Neural cell (in vitro differentiated cells): ENCODE measurements at regions not wholly inside any gene's neighbourhood (a gene's known extent, or its start where the extent isn't known, plus 50 kb on each side); places are given as distances from the start of the nearest gene placed in this dataset.

Experiments used
- H2AFZ ChIP-seq: fragments of 200-600, 300-800 bp; sonication (generic), shearing (Covaris generic); 2 replicates; pipeline ENCODE4 v1.6.0; 2014; ENCODE audit warnings: low read depth, mild to moderate bottlenecking, antibody characterized with exemption, low read length, moderate library complexity
- H3F3A ChIP-seq: fragments of 200-600 bp; shearing (Covaris generic); 2 replicates; pipeline ENCODE4 v1.6.1; 2016; ENCODE audit warnings: mild to moderate bottlenecking, moderate library complexity, mixed read lengths, antibody characterized with exemption, low read length; ENCODE audit not compliant: insufficient read depth, poor library complexity, severe bottlenecking
- H3K27ac ChIP-seq: fragments of 200-600, 300-800 bp; sonication (generic), shearing (Covaris generic); 2 replicates; pipeline ENCODE4 v1.5.1; 2014; ENCODE audit warnings: mild to moderate bottlenecking, low read length, moderate library complexity
- H3K27me3 ChIP-seq: fragments of 300-800, 200-600 bp; sonication (generic), shearing (Covaris generic); 2 replicates; pipeline ENCODE4 v1.6.0; 2014; ENCODE audit warnings: mild to moderate bottlenecking, low read depth, low read length, moderate library complexity; ENCODE audit not compliant: insufficient read depth
- H3K36me3 ChIP-seq: fragments of 300-800, 200-600 bp; sonication (generic), shearing (Covaris generic); 2 replicates; pipeline ENCODE4 v1.5.1; 2014; ENCODE audit warnings: mild to moderate bottlenecking, antibody characterized with exemption, low read length, moderate library complexity; ENCODE audit not compliant: insufficient read depth
- H3K4me2 ChIP-seq: fragments of 300-800, 200-600 bp; sonication (generic), shearing (Covaris generic); 2 replicates; pipeline ENCODE4 v1.6.0; 2014; ENCODE audit warnings: mild to moderate bottlenecking, low read length
- H3K4me3 ChIP-seq: fragments of 300-800, 200-600 bp; sonication (generic), shearing (Covaris generic); 2 replicates; pipeline ENCODE4 v1.5.1; 2014; ENCODE audit warnings: mild to moderate bottlenecking, low read length, moderate library complexity
- H3K79me2 ChIP-seq: fragments of 200-600 bp; shearing (Covaris generic); replicated peaks from 2 replicates; pipeline ENCODE4 v1.6.0; 2014; ENCODE audit warnings: mild to moderate bottlenecking, low read length, moderate library complexity; ENCODE audit not compliant: insufficient read depth
- H3K9ac ChIP-seq: fragments of 300-800, 200-600 bp; sonication (generic), shearing (Covaris generic); 2 replicates; pipeline ENCODE4 v1.6.1; 2016; ENCODE audit warnings: mild to moderate bottlenecking, low read length, mixed read lengths
- H3K9me2 ChIP-seq: fragments of 200-600 bp; shearing (Covaris generic); 2 replicates; pipeline ENCODE4 v1.6.1; 2016; ENCODE audit warnings: mild to moderate bottlenecking, low read length, mixed read lengths; ENCODE audit not compliant: insufficient read depth
- H3K9me3 ChIP-seq: fragments of 200-600, 300-800 bp; sonication (generic), shearing (Covaris generic); 2 replicates; pipeline ENCODE4 v1.6.1; 2016; ENCODE audit warnings: mild to moderate bottlenecking, mixed run types, low read length, moderate library complexity, mixed read lengths
- H4K20me1 ChIP-seq: fragments of 200-600 bp; shearing (Covaris generic); 2 replicates; pipeline ENCODE4 v1.6.1; 2016; ENCODE audit warnings: mild to moderate bottlenecking, mixed run types; ENCODE audit not compliant: insufficient read depth
- CTCF ChIP-seq: fragments of 450-650 bp; IDR thresholded peaks from 2 replicates; pipeline ENCODE4 v1.5.1; 2014; ENCODE audit warnings: antibody characterized with exemption, mild to moderate bottlenecking, moderate library complexity; ENCODE audit not compliant: poor library complexity, severe bottlenecking
- EP300 ChIP-seq: fragments of 450-650 bp; conservative IDR thresholded peaks from 2 replicates; pipeline ENCODE4 v1.6.1; 2014; ENCODE audit warnings: antibody characterized with exemption, mild to moderate bottlenecking, moderate library complexity; ENCODE audit not compliant: poor library complexity, severe bottlenecking
- EZH2 ChIP-seq: fragments of 200-600, 300-800 bp; shearing (Covaris generic), sonication (generic); IDR thresholded peaks from 2 replicates; pipeline ENCODE4 v1.6.1; 2014; ENCODE audit warnings: antibody characterized with exemption, low read length, borderline replicate concordance, mild to moderate bottlenecking; ENCODE audit not compliant: insufficient read depth, poor library complexity, severe bottlenecking
- MXI1 ChIP-seq: fragments of 450-650 bp; conservative IDR thresholded peaks from 2 replicates; pipeline ENCODE4 v1.6.1; 2014; ENCODE audit warnings: antibody characterized with exemption, mild to moderate bottlenecking; ENCODE audit not compliant: poor library complexity, severe bottlenecking
- POLR2AphosphoS5 ChIP-seq: IDR thresholded peaks from 2 replicates; pipeline ENCODE4 v1.6.1; 2012
- RAD21 ChIP-seq: fragments of 450-650 bp; conservative IDR thresholded peaks from 2 replicates; pipeline ENCODE4 v1.6.1; 2014; ENCODE audit warnings: antibody characterized with exemption, mild to moderate bottlenecking, moderate library complexity
- REST ChIP-seq: IDR thresholded peaks from 2 replicates; pipeline ENCODE4 v1.6.1; 2012; ENCODE audit warnings: borderline replicate concordance
- SMC3 ChIP-seq: fragments of 450-650 bp; conservative IDR thresholded peaks from 2 replicates; pipeline ENCODE4 v1.6.1; 2014; ENCODE audit warnings: antibody characterized with exemption, mild to moderate bottlenecking, moderate library complexity; ENCODE audit not compliant: poor library complexity
- TAF1 ChIP-seq: IDR thresholded peaks from 2 replicates; pipeline ENCODE4 v1.6.1; 2012; ENCODE audit warnings: low read depth

GRCh38 chr10:61065051-61065450 is 121.1 kb upstream of the RHOBTB1 start:
- Histone ChIP-seq H2AFZ (no peak overlapping the region), H3K36me3 (no peaks in the 10 kb centered on the region), H3K9me3 (no peaks in the 10 kb centered on the region), H3K9ac (no peak overlapping the region), H3K4me2 (no peak overlapping the region), H3F3A (no peaks in the 10 kb centered on the region), H3K27ac (no peak overlapping the region), H3K4me3 (no peak overlapping the region), H3K79me2 (no peaks in the 10 kb centered on the region), H4K20me1 (no peaks in the 10 kb centered on the region), H3K27me3 (no peaks in the 10 kb centered on the region), H3K9me2 (no peaks in the 10 kb centered on the region)
- TF ChIP-seq EZH2 (no peak), POLR2AphosphoS5 (no peak), CTCF (no peak), EP300 (no peak), RAD21 (no peak)

GRCh38 chr10:61064356-61064755 is 120.4 kb upstream of the RHOBTB1 start:
- Histone ChIP-seq H3K4me2 (no peak overlapping the region), H3F3A (no peaks in the 10 kb centered on the region), H3K79me2 (no peaks in the 10 kb centered on the region), H3K9me2 (no peaks in the 10 kb centered on the region), H3K4me3 (no peak overlapping the region), H3K9ac (no peak overlapping the region), H2AFZ (no peak overlapping the region), H3K36me3 (no peaks in the 10 kb centered on the region), H3K9me3 (no peaks in the 10 kb centered on the region), H3K27ac (no peak overlapping the region), H3K27me3 (no peaks in the 10 kb centered on the region), H4K20me1 (no peaks in the 10 kb centered on the region)
- TF ChIP-seq POLR2AphosphoS5, result no peak
- no peak for TF ChIP-seq CTCF
- no peak for TF ChIP-seq EP300
- TF ChIP-seq EZH2, result no peak
- TF ChIP-seq REST, result no peak
- no peak for TF ChIP-seq SMC3
- TF ChIP-seq RAD21, result no peak
- no peak for TF ChIP-seq MXI1
- TF ChIP-seq TAF1, result no peak
